Stimulated activated CD4-positive, alpha-beta T cell treated with anti-CD3 and anti-CD28 coated beads, Interleukin-12 subunit alpha, Interleukin-12 subunit beta, amount 100 ng/mL, for 24 hours (primary cell): ENCODE measurements at regions not wholly inside any gene's neighbourhood (a gene's known extent, or its start where the extent isn't known, plus 50 kb on each side); places are given as distances from the start of the nearest gene placed in this dataset.

Experiments
- DNase-seq, 2 experiments: peaks; one replicate each; pipeline ENCODE4 v3.0.0-alpha.2; 2020; ENCODE audit warnings: low read depth in 2 of 2

DNA sequence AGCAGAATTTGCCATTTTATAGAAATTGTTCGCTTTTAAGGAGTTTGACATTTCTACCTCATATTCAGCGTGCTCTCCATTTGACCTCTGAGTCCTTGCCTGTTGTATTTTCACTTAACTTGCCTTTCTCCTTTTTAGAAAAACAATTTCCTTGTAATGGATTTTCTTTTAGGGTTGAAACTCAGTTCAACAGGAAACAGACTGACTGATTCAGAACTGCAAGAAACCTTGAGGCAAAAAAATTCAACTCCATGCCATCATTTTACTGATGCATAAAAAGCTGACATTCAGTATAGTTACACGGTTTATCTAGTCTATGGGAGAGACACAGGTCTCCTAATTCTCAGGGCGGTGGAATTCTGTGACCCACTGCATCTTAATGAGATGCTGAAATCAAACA lies 59.8 kb downstream of the MRPS30 start:
- no peak for DNase-seq

DNA sequence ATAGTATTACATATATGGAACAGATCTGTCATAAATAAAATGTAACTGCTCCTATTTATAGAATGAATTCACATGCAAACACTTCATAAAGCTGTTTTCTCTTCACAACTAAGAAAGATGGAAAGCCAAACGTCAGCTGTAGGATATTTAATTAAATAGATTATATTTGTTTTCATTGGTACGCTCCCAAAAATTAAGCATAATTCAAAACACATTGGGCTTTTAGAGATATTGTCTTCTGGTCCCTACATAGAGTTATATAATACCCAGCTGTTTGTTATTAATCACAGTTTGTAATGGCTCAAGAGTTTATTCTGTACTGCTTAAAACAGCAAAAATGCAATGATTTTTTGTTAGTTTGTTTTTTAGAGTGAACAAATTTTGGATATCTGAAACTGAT lies 61.2 kb downstream of the MRPS30 start:
- DNase-seq, result no peak

GRCh38 chr5:44870430-44870829 lies 61.7 kb downstream of the MRPS30 start:
- DNase-seq, result no peak

DNA sequence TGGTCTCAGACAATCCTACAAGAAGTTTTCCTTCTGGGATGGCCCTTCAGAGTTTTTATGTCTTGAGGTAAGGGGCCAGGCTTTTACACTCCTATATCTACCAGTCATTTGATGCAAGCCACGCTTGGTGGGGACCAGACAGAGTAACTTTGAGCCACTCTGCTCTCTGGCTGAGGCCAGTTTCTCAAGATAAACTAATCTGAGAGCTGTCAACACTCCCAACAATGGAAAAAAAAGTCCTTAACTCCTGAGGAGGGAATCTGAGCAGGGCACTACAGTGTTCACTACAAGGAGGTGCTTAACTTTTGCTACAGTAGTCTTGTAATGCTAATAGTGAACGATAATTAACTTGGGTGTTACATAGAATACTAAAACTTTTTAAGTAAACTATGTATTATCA lies 62.7 kb downstream of the MRPS30 start:
- no peak for DNase-seq

- peak in 1 of 2 experiments; percentile 6 for DNase-seq
These were observed 67.2 kb downstream of the MRPS30 start for GRCh38 chr5:44875661-44876605.

GRCh38 chr5:44881266-44881665 lies 72.5 kb downstream of the MRPS30 start:
- no peak for DNase-seq

DNA sequence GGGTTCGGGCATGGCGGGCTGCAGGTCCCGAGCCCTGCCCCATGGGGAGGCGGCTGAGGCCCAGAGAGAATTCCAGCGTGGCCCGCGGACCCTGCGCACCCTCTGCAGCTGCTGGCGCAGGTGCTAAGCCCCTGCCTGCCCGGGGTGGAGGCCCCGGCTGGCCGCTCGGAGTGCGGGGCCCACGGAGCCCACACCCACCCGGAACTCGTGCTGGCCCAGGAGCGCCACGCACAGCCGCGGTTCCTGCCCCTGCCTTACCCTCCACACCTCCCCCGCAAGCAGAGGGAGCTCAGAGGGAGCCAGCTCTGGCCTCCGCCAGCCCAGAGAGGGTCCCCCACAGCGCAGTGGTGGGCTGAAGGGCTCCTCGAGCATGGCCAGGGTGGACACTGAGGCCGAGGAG lies 75.3 kb downstream of the MRPS30 start:
- DNase-seq, result no peak

- DNase-seq, result no peak
These were observed 77.2 kb downstream of the MRPS30 start for GRCh38 chr5:44885903-44886302.

DNA sequence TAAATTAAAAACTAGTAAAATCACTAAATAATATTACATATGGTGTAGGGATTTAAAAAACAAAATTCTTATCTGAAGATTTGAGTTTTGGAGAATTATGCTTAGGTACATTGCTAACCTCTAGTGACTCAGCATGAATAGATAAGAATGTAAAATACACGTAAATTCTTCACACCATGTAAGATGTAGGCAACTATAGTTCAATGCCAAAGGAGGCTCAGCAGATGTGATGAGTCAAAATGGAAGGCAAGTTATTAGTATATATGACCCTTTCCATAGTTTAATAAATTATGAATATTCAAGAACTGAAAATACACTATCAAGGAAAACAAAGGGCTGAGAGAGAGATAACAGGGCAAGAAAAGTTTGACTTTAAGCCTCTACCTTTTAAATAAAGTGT lies 79.0 kb downstream of the MRPS30 start:
- DNase-seq, result no peak

DNA sequence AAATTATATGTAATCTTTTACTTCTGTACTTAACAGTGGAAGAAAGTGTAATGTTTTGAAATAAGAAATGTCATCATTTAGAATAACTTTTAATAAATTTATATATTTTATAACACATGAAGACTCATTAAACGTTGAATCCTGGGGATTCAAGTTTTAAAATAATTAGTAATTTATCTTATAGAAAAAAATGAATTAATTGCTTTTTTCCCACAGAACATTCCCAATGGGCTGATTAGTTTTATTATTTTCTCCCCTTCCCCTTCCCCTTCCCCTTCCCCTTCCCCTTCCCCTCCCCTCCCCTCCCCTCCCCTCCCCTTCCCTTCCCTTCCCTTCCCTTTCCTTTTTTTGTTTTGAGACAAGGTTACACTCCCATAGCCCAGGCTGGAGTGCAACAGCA lies 79.7 kb downstream of the MRPS30 start:
- DNase-seq, result no peak

DNA sequence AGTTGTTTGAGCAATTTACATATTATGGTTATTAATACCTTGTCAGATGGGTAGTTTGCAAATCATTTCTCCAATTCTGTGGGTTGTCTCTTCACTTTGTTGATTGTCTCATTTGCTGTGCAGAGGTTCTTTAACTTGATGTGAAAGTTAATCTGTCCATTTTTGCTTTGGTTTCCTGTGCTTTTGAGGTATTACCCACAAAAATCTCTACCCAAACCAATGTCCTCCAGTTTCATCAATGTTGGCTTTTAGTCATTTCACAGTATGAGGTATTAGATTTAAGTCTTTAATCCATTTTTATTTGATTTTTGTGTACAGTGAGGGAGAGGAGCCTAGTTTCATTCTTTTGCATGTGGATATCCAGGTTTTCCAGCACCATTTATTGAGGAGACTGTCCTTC lies 82.4 kb downstream of the MRPS30 start:
- DNase-seq, result no peak

DNA sequence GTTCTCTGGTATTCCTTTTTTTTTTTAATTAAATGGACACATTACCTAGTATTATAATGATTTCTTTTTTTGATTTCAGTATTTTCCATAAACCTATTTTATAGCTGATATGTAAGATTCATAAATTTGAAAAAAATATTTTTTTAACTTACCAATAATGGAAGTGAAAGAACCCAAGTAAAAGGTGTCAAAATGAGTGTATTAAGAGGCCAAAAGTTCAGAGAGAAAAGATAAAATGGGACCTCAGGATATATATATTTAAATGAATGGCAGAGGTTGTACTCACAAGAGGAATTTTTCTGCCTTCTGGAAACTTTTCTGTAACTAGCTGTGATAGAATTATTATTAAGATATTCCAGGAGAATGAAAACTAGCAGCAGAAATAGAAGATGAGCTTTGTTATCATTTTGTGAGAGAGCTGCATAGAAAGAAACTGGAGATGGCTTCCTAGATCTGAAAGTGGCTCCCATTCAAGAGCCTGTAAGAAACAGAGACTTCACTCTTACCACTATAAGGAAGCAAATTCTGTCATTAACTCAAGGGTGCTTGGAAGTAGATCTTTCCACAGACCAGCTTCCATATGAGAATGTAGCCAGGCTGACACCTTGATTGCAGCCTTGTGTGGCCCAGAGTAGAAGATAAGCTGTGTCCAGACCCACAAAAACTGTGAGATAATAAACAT lies 91.7 kb downstream of the MRPS30 start:
- DNase-seq, result no peak

DNA sequence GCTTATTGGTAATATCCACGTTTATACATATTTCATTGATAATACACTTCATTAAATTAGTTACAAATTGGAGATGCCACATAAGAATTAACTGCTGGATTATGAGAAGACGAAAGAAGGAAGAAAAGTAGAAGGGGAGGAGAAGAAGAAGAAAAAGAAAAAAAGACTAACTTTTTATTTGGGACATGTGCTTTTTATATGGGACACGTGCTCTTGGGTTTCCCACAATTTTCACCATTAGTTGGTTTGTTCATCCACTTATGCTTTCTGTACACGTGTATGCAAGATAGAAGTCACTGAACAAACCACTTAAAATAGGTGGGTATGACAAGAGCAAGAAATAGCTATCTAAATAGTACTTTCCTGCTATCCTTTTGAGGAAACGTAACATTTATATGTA lies 98.6 kb downstream of the MRPS30 start:
- no peak for DNase-seq

- no peak for DNase-seq
These were observed 100.3 kb downstream of the MRPS30 start for GRCh38 chr5:44909004-44909403.

- no peak for DNase-seq
These were observed 102.8 kb downstream of the MRPS30 start for GRCh38 chr5:44911501-44911900.

DNA sequence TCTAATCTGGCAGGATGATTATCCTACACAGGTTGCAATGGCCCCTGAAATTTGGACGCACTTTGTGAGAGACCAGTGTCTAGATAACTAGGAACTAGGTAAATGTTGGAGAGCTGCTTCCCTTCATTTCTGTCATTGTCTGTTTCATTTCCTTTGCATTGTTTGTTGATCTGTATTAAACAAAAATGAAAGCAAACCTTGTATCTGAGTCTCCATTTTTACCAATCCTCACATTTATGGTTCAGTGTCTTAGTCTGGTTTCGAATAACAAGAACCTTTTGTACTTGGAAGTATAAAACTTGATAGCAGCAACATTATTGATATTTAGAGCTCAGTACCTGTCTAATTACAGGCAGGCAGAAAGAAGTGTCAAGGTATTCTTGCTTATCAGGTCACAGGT lies 105.5 kb downstream of the MRPS30 start:
- no peak for DNase-seq

- DNase-seq, result no peak
These were observed 110.8 kb downstream of the MRPS30 start for GRCh38 chr5:44919560-44919959.

DNA sequence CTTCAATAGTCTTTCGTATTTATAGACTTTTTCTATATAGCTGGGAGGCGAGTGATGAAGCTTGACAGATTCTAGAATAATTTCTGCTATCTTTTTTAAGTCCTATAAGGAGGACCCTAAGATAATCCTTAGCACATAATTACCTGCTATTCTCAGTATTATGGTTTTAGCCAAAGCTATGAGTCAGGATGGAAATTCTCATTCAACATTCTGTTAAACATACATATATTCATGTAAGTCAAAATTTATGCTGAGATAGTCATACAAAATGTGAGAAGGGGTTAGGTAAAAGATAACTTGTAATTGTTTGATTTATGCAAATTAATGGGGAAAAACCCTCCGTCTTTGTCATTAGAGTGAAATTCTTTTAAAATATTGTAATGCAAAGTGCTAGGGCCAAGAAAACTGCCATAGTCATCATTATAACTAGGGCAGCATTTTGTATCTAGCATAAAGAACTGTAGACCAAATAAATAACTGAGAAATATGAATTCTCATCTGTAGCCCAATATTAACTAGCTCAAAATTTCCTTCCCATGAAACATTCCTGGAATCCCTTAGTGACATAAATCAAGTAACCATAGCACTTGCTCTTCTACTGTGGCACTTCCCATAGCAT lies 118.5 kb downstream of the MRPS30 start:
- no peak for DNase-seq

GRCh38 chr5:44932922-44933585 lies 124.3 kb downstream of the MRPS30 start:
- DNase-seq, result no peak

- no peak for DNase-seq
These were observed 124.9 kb downstream of the MRPS30 start for GRCh38 chr5:44933686-44934085.

DNA sequence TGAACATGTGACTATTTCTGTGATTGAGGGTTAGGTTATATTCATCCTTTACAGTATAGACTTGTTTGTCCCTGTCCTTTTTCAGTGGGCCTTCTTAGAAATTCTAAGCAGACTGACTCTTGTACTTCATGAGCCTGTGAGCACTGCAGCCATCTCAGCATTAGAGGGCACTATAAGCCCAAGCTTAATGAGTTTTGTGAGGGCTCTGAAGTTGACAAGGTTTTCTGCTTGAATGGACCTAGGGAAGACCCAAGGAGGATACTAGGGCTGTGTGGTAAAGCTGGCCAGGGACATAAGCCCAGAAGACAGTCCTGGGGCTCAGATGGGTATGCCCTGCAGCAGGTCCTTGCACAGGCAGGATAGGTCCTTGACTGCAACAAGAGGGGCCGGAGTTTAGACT lies 126.5 kb downstream of the MRPS30 start:
- no peak for DNase-seq

- no peak for DNase-seq
These were observed 127.1 kb downstream of the MRPS30 start for GRCh38 chr5:44935871-44936270.
